Osteoblast (primary cell): ENCODE measurements at regions not wholly inside any gene's neighbourhood (a gene's known extent, or its start where the extent isn't known, plus 50 kb on each side); places are given as distances from the start of the nearest gene placed in this dataset.

Experiments used
- DNase-seq: peaks from one replicate; pipeline ENCODE4 v3.0.0; 2011; ENCODE audit warnings: low spot score, mixed read lengths; ENCODE audit not compliant: insufficient read length; ENCODE audit errors: missing footprints
- H2AFZ ChIP-seq: 2 replicates; pipeline ENCODE4 v1.6.0; 2011; ENCODE audit warnings: mild to moderate bottlenecking, low read length
- H3K27ac ChIP-seq: 2 replicates; pipeline ENCODE4 v1.5.1; 2011; ENCODE audit warnings: mild to moderate bottlenecking, low read depth, low read length, moderate library complexity
- H3K27me3 ChIP-seq: 2 replicates; pipeline ENCODE4 v1.6.0; 2012; ENCODE audit warnings: mild to moderate bottlenecking, control low read depth, inconsistent platforms, low read length, moderate library complexity; ENCODE audit not compliant: insufficient read depth
- H3K36me3 ChIP-seq: 2 replicates; pipeline ENCODE4 v1.5.1; 2011; ENCODE audit warnings: mild to moderate bottlenecking, low read length, control low read depth, moderate library complexity; ENCODE audit not compliant: insufficient read depth
- H3K4me1 ChIP-seq: 2 replicates; pipeline ENCODE4 v1.5.1; 2011; ENCODE audit warnings: mild to moderate bottlenecking, low read length, control low read depth, moderate library complexity; ENCODE audit not compliant: insufficient read depth
- H3K4me2 ChIP-seq: 2 replicates; pipeline ENCODE4 v1.6.0; 2011; ENCODE audit warnings: mild to moderate bottlenecking, low read length; ENCODE audit not compliant: insufficient read depth
- H3K4me3 ChIP-seq: fragments of 200-600 bp; sonication (generic); 3 replicates; pipeline ENCODE4 v1.5.1; 2012; ENCODE audit warnings: mild to moderate bottlenecking, low read length, inconsistent platforms; ENCODE audit not compliant: insufficient read depth
- H3K79me2 ChIP-seq: 2 replicates; pipeline ENCODE4 v1.6.0; 2012; ENCODE audit warnings: mild to moderate bottlenecking, low read length, control low read depth, inconsistent platforms; ENCODE audit not compliant: insufficient read depth
- H3K9me3 ChIP-seq: 2 replicates; pipeline ENCODE4 v1.5.1; 2011; ENCODE audit warnings: low read depth, low read length, control low read depth
- H4K20me1 ChIP-seq: 2 replicates; pipeline ENCODE4 v1.6.0; 2012; ENCODE audit warnings: mild to moderate bottlenecking, low read length, control low read depth; ENCODE audit not compliant: insufficient read depth
- CTCF ChIP-seq: IDR thresholded peaks from 2 replicates; pipeline ENCODE4 v1.5.1; 2011; ENCODE audit warnings: mild to moderate bottlenecking, low read depth, low read length, moderate library complexity; ENCODE audit errors: extremely low read depth

- H2AFZ ChIP-seq = no peak overlapping the region
- no peak for DNase-seq
Measured at GRCh38 chr11:122334546-122335339, 218.7 kb upstream of the BLID start.

GRCh38 chr11:122333467-122333866 is 217.5 kb upstream of the BLID start:
- no peak overlapping the region for H3K4me2 ChIP-seq
- no peak overlapping the region for H2AFZ ChIP-seq
- H3K9me3 ChIP-seq = no peaks in the 10 kb centered on the region
- H3K36me3 ChIP-seq = no peaks in the 10 kb centered on the region
- TF ChIP-seq CTCF = no peak
- no peaks in the 10 kb centered on the region for H4K20me1 ChIP-seq
- no peak overlapping the region for H3K27ac ChIP-seq
- H3K4me3 ChIP-seq = no peak overlapping the region
- no peaks in the 10 kb centered on the region for H3K79me2 ChIP-seq
- H3K27me3 ChIP-seq = peaks cover 48% of the 10 kb centered on the region
- no peaks in the 10 kb centered on the region for H3K4me1 ChIP-seq
- DNase-seq = no peak

More at GRCh38 chr11:122334546-122335339, 218.7 kb upstream of the BLID start:
- H3K27me3 ChIP-seq = peaks cover 45% of the 10 kb centered on the region
- TF ChIP-seq CTCF = no peak
- no peaks in the 10 kb centered on the region for H3K79me2 ChIP-seq
- no peak overlapping the region for H3K27ac ChIP-seq
- no peaks in the 10 kb centered on the region for H3K9me3 ChIP-seq
- no peaks in the 10 kb centered on the region for H4K20me1 ChIP-seq
- H3K4me1 ChIP-seq = no peaks in the 10 kb centered on the region
- no peak overlapping the region for H3K4me3 ChIP-seq
- H3K4me2 ChIP-seq = no peak overlapping the region
- H3K36me3 ChIP-seq = no peaks in the 10 kb centered on the region

DNA sequence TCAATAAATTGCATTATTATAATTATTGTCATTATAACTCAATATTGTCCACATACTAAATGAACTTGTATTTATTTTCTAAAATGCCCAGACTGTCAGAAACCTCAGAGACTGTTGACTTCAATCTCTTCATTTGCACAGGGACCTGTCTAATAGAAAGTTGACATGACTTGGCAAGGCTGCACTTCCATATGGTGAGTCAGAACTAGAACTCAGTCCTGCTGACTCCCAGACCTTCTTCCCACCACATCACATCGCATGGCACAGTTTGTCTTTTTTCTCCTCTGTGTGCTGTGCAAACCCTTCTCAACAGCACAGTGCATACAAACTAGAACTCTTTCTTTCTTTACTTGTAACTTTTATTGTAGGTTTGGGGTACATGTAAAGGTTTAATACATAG is 215.1 kb upstream of the BLID start:
- no peak for TF ChIP-seq CTCF
- no peaks in the 10 kb centered on the region for H4K20me1 ChIP-seq
- DNase-seq = no peak
- H3K9me3 ChIP-seq = no peaks in the 10 kb centered on the region
- H3K4me1 ChIP-seq = no peaks in the 10 kb centered on the region
- H2AFZ ChIP-seq = no peak overlapping the region
- no peak overlapping the region for H3K4me2 ChIP-seq
- H3K27me3 ChIP-seq = peaks cover 52% of the 10 kb centered on the region
- H3K36me3 ChIP-seq = no peaks in the 10 kb centered on the region
- H3K27ac ChIP-seq = no peak overlapping the region
- H3K4me3 ChIP-seq = no peak overlapping the region
- H3K79me2 ChIP-seq = no peaks in the 10 kb centered on the region

DNA sequence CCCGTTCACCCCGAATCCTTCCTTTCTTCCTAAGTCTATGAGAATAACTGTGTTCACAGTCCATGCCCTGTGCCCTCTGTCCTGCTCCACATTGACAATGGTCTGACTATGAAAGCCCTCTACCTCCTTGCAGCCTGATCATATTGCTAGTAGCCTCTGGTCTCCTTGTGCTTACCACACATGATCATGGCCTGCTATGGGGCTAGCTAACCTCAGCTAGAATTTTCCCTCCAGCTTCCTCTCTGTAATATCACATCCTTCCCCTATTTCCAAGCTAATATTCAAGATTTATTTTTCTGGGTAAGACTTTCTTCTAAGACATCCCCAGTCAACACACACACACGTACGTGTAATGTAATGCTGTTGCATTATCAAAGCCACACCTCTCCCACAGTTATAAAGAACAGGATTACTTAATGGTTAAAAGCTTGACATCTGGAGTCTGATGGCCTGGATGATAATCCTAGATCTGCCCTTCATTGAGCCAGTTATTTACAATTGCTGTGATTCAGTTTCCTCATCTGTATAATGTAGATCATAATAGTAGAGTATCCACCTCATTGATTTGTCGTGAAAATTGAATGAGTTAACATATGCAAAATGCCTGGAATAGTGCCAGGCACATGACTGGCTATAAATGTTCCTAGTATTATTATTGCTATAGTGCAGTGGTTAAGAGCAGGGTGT is 214.4 kb upstream of the BLID start:
- no peak overlapping the region for H3K4me3 ChIP-seq
- H4K20me1 ChIP-seq = no peaks in the 10 kb centered on the region
- H3K36me3 ChIP-seq = no peaks in the 10 kb centered on the region
- H3K4me1 ChIP-seq = no peaks in the 10 kb centered on the region
- no peaks in the 10 kb centered on the region for H3K9me3 ChIP-seq
- peaks cover 51% of the 10 kb centered on the region for H3K27me3 ChIP-seq
- DNase-seq = no peak
- TF ChIP-seq CTCF = no peak
- H3K4me2 ChIP-seq = no peak overlapping the region
- no peak overlapping the region for H2AFZ ChIP-seq
- H3K27ac ChIP-seq = no peak overlapping the region
- H3K79me2 ChIP-seq = no peaks in the 10 kb centered on the region
